GM12878 (cell line): ENCODE measurements at regions not wholly inside any gene's neighbourhood (a gene's known extent, or its start where the extent isn't known, plus 50 kb on each side); places are given as distances from the start of the nearest gene placed in this dataset.

Experiments used
- ATAC-seq: fragments of 200-7000 bp; cut with Tn5 transposase; 3 replicates; pipeline ENCODE4 v1.9.1; 2020; ENCODE audit warnings: mild to moderate bottlenecking, moderate library complexity
- BruUV-seq: library from RNA; stranded (reverse); fragments of 400-500 nt; replicated peaks from 2 replicates; lab custom pipeline; 2021; lab: Mats Ljungman, UMichigan
- CTCF ChIA-PET: fragments of 300-600 bp; sonication (Branson Sonifier 250); formaldehyde crosslinking; extraction: SDS; loops from one replicate; lab custom pipeline; 2021; ENCODE audit warnings: inconsistent platforms; lab: Yijun Ruan, JAX
- POLR2A ChIA-PET: fragments of 350-600 bp; formaldehyde crosslinking; extraction: SDS; loops from one replicate; lab custom pipeline; 2021; ENCODE audit warnings: inconsistent platforms; lab: Charles Lee
- RAD21 ChIA-PET: fragments of 300-600 bp; sonication (Branson Sonifier 250); formaldehyde crosslinking; loops from one replicate; lab custom pipeline; 2023; ENCODE audit warnings: antibody characterized with exemption; ENCODE audit not compliant: unreplicated experiment; lab: Charles Lee
- SMC1A ChIA-PET: fragments of 300-600 bp; sonication (Branson Sonifier 250); formaldehyde crosslinking; loops from one replicate; lab custom pipeline; 2023; ENCODE audit not compliant: unreplicated experiment, uncharacterized antibody; lab: Charles Lee
- DNase-seq: peaks from one replicate; pipeline ENCODE4 v3.0.0-alpha.2; 2011; ENCODE audit warnings: low read depth, low spot score
- FAIRE-seq: peaks from 3 replicates; lab custom pipeline; 2011; peaks lifted over from hg19 to GRCh38; lab: Jason Lieb, UNC
- H2AFZ ChIP-seq: 2 replicates; pipeline ENCODE4 v1.6.0; 2011; ENCODE audit warnings: low read depth, low read length, control low read depth; ENCODE audit not compliant: control insufficient read depth
- H3K27ac ChIP-seq: 2 replicates; pipeline ENCODE4 v1.5.1; 2011; ENCODE audit warnings: control low read depth; ENCODE audit not compliant: control insufficient read depth, insufficient read depth
- H3K27me3 ChIP-seq, 2 experiments: replicated peaks in 1 of 2; 2 replicates each; pipeline versions ENCODE4 v1.6.0 to v1.6.1; 2011; ENCODE audit warnings: low read length in 1 of 2; ENCODE audit not compliant: control insufficient read depth in 2 of 2, insufficient read depth in 2 of 2
- H3K36me3 ChIP-seq, 2 experiments: 2 replicates each; pipeline ENCODE4 v1.5.1; 2011; ENCODE audit warnings: low read length in 1 of 2; ENCODE audit not compliant: control insufficient read depth in 2 of 2, insufficient read depth in 2 of 2
- H3K4me1 ChIP-seq: 2 replicates; pipeline ENCODE4 v1.6.1; 2011; ENCODE audit warnings: mild to moderate bottlenecking, low read length, moderate library complexity, mixed read lengths; ENCODE audit not compliant: control insufficient read depth, insufficient read depth
- H3K4me2 ChIP-seq: 2 replicates; pipeline ENCODE4 v1.6.0; 2011; ENCODE audit warnings: control low read depth; ENCODE audit not compliant: control insufficient read depth, insufficient read depth
- H3K4me3 ChIP-seq: fragments of 200-600 bp; sonication (generic); 2 replicates; pipeline ENCODE4 v1.5.1; 2016
- H3K79me2 ChIP-seq: 2 replicates; pipeline ENCODE4 v1.6.0; 2011; ENCODE audit warnings: low read length; ENCODE audit not compliant: control insufficient read depth, insufficient read depth
- H3K9ac ChIP-seq: 2 replicates; pipeline ENCODE4 v1.8.0; 2011; ENCODE audit warnings: low read length, control low read depth, mixed read lengths; ENCODE audit not compliant: control insufficient read depth, insufficient read depth
- H3K9me3 ChIP-seq: replicated peaks from 3 replicates; pipeline ENCODE4 v1.5.1; 2011; ENCODE audit warnings: mild to moderate bottlenecking, low read length; ENCODE audit not compliant: control insufficient read depth, insufficient read depth
- H4K20me1 ChIP-seq: 2 replicates; pipeline ENCODE4 v1.6.0; 2011; ENCODE audit not compliant: control insufficient read depth, insufficient read depth
- EGR1 ChIP-seq, 2 experiments: IDR thresholded peaks; 1 replicate in 1 of 2; 2 replicates in 1 of 2; pipeline ENCODE4 v1.6.1; 2011 to 2012; ENCODE audit warnings: low read depth in 2 of 2, low read length in 2 of 2, borderline replicate concordance in 1 of 2, mild to moderate bottlenecking in 1 of 2, moderate library complexity in 1 of 2
- FOXM1 ChIP-seq: IDR thresholded peaks from 2 replicates; pipeline ENCODE4 v1.6.1; 2012; ENCODE audit warnings: low read depth, mild to moderate bottlenecking, inconsistent platforms, low read length, moderate library complexity
- IKZF1 ChIP-seq: fragments of 450-650 bp; conservative IDR thresholded peaks from 2 replicates; pipeline ENCODE4 v1.6.1; 2017; ENCODE audit warnings: antibody characterized with exemption, mild to moderate bottlenecking
- MEF2B ChIP-seq: fragments of 450-650 bp; IDR thresholded peaks from 2 replicates; pipeline ENCODE4 v1.6.1; 2018; ENCODE audit warnings: mild to moderate bottlenecking, moderate library complexity; ENCODE audit not compliant: partially characterized antibody, poor library complexity, severe bottlenecking
- NBN ChIP-seq: fragments of 450-650 bp; IDR thresholded peaks from 2 replicates; pipeline ENCODE4 v1.6.1; 2016
- NFXL1 ChIP-seq: fragments of 450-650 bp; IDR thresholded peaks from 2 replicates; pipeline ENCODE4 v1.6.1; 2017; ENCODE audit warnings: antibody characterized with exemption, mild to moderate bottlenecking, borderline replicate concordance
- ZNF217 ChIP-seq: fragments of 450-650 bp; IDR thresholded peaks from 2 replicates; pipeline ENCODE4 v1.6.1; 2017; ENCODE audit warnings: antibody characterized with exemption, mild to moderate bottlenecking
- WGBS: methylation state at CpG from one replicate; pipeline ENCODE4 v1.1.6; 2016; ENCODE audit warnings: low lambda C conversion rate; ENCODE audit not compliant: insufficient replicate concordance, insufficient coverage; ENCODE audit errors: missing lambda C conversion rate; 5-methylcytosine and 5-hydroxymethylcytosine counted together
- in situ Hi-C: fragments of 300-500 bp; cut with MboI; formaldehyde crosslinking; loops from 9 replicates; pipeline ENCODE4 v1.14.3; 2018; ENCODE audit warnings: mixed read lengths
- intact Hi-C: fragments of 100-400 bp; cut with micrococcal nuclease; formaldehyde crosslinking; loops from one replicate; pipeline ENCODE4 v1.14.2; 2022; ENCODE audit not compliant: unreplicated experiment
- TF ChIP-seq, protein P1 (sequence below): fragments of 450-650 bp; formaldehyde crosslinking; IDR thresholded peaks from 2 replicates; pipeline ENCODE4 v1.4.0; 2022; ENCODE audit warnings: mild to moderate bottlenecking, moderate library complexity
- TF ChIP-seq, protein P2 (sequence below): IDR thresholded peaks from 2 replicates; pipeline ENCODE4 v1.6.1; 2011; ENCODE audit warnings: borderline replicate concordance, low read depth, mild to moderate bottlenecking, moderate library complexity, mixed read lengths, low read length; ENCODE audit not compliant: insufficient read depth; ENCODE audit errors: extremely low read length
- TF ChIP-seq, protein P3 (sequence below): IDR thresholded peaks from 2 replicates; pipeline ENCODE4 v1.6.1; 2011; ENCODE audit warnings: low read depth, low read length, improper control_type of control experiment, borderline replicate concordance

DNA sequence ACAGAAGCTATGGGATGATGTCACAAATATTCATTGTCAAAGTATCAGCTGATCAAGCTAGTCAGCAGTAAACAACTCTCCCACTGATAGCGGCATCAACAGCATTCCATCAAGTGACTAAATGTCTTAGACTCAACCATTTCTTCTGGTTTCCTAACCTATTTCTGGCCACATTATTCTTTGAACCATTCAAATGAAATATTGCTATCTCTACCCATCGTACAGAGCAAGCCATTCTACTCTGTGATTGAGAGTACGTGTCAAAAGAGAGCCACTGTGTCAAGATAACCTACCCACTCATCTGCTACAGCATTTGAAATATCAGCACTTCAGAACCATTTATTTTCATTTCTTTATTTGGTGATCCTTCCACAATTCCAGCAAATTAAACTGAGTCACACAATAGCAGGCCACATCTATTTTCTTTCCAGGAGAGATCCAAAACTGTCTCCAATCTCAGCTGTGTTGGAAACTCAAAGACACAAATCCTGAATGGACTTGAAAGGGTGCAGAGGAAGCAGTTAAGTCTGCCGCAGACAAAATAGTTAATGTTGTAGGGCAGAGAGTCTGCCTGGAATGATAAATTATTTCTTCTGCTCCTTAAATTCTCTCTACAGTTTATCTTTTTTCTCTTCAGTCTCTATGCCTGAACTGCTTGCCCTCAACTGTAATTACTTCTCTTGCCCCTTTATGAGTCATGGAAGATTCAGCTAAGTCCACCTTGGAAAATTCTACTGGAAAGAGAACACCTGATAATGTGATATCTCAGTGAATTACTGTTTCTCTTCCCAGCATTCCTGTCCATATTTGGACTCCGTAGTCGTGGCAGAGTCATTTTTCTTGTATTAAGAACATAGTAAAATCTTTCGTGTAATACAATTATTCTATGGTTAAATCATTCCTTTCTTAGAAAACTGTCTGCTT, 364.8 kb downstream of the PDGFC start:
- no peak for TF ChIP-seq NFXL1
- FAIRE-seq (no peak), DNase-seq (no peak), ATAC-seq (no peak)
- CTCF ChIA-PET, result no interaction called here
- in situ Hi-C loops, result no loop called here
- Histone ChIP-seq H3K4me2 (no peak overlapping the region), H2AFZ (no peak overlapping the region), H3K27me3 (no peaks in the 10 kb centered on the region), H3K4me1 (no peaks in the 10 kb centered on the region), H3K27ac (no peak overlapping the region), H4K20me1 (no peaks in the 10 kb centered on the region), H3K79me2 (no peaks in the 10 kb centered on the region), H3K4me3 (no peak overlapping the region), H3K9ac (no peak overlapping the region), H3K9me3 (no peaks in the 10 kb centered on the region), H3K36me3 (no peaks in the 10 kb centered on the region)
- 25% methylated on average over 7 of the region's 7 CpGs for WGBS
- RAD21 ChIA-PET, result no interaction called here
- POLR2A ChIA-PET, result no interaction called here
- intact Hi-C loops, result no loop called here
- SMC1A ChIA-PET, result interaction anchor here (0.8 kb wide), 1 partner anchor 12 kb away, joined by 3 read pairs; no protein-coding TSS in a partner anchor
- no TSS peak for BruUV-seq

DNA sequence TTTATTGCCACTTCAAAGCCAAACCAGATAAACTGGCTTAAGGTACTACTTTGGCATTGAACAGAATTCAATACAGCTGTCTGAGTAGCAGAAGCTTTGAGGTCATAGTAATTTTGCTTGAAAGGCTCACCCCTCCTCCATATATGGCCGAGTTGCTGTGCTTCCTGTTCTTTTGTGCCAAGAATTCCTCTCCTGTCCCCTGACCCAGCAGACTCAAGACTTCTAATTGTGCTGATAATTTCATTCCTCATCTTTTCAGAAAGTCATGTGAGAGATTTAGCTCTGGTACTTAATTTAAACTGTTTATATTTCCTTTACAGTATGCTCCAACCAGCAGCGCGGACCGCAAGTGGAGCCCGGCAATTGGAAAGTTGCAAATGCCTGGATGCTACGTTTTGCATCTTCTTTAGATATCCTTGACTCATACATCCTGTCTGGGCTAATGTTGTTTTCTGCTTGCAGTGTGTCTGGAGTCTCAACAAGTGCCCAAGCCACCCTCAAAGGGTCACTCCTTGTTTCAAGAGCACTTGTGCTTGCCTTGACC, 373.4 kb downstream of the PDGFC start:
- CTCF ChIA-PET, result interaction anchor here (1.2 kb wide), 1 partner anchor 122 kb away, joined by 3 read pairs; no protein-coding TSS in a partner anchor
- BruUV-seq, result no TSS peak
- Histone ChIP-seq H3K27me3 (no peaks in the 10 kb centered on the region), H3K27ac (no peak overlapping the region), H3K9ac (no peak overlapping the region), H3K79me2 (no peaks in the 10 kb centered on the region), H3K4me2 (no peak overlapping the region), H2AFZ (no peak overlapping the region), H3K4me1 (no peaks in the 10 kb centered on the region), H3K9me3 (no peaks in the 10 kb centered on the region), H4K20me1 (no peaks in the 10 kb centered on the region), H3K4me3 (no peak overlapping the region), H3K36me3 (no peaks in the 10 kb centered on the region)
- DNase-seq (no peak), FAIRE-seq (no peak), ATAC-seq (no peak)
- 65% methylated on average over 6 of the region's 6 CpGs for WGBS
- intact Hi-C loops (no loop called here), in situ Hi-C loops (no loop called here)
- RAD21 ChIA-PET, result no interaction called here
- SMC1A ChIA-PET, result interaction anchor here (0.9 kb wide), 1 partner anchor 10 kb away, joined by 3 read pairs; no protein-coding TSS in a partner anchor
- POLR2A ChIA-PET, result no interaction called here
- TF ChIP-seq, protein P1, sequence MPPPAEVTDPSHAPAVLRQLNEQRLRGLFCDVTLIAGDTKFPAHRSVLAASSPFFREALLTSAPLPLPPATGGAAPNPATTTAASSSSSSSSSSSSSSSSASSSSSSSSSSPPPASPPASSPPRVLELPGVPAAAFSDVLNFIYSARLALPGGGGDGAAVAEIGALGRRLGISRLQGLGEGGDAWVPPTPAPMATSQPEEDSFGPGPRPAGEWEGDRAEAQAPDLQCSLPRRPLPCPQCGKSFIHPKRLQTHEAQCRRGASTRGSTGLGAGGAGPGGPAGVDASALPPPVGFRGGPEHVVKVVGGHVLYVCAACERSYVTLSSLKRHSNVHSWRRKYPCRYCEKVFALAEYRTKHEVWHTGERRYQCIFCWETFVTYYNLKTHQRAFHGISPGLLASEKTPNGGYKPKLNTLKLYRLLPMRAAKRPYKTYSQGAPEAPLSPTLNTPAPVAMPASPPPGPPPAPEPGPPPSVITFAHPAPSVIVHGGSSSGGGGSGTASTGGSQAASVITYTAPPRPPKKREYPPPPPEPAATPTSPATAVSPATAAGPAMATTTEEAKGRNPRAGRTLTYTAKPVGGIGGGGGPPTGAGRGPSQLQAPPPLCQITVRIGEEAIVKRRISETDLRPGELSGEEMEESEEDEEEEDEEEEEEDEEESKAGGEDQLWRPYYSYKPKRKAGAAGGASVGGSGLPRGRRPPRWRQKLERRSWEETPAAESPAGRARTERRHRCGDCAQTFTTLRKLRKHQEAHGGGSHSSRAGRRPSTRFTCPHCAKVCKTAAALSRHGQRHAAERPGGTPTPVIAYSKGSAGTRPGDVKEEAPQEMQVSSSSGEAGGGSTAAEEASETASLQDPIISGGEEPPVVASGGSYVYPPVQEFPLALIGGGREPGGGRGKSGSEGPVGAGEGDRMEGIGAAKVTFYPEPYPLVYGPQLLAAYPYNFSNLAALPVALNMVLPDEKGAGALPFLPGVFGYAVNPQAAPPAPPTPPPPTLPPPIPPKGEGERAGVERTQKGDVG, result no peak
- TF ChIP-seq EGR1 (IDR thresholded peaks at IDR 0.05; ENCODE audit: borderline replicate concordance in 1 of 2, low read depth in 2 of 2, low read length in 2 of 2) (no peak), IKZF1 (no peak), FOXM1 (no peak), MEF2B (no peak), NBN (no peak), ZNF217 (no peak)
- TF ChIP-seq, protein P2, sequence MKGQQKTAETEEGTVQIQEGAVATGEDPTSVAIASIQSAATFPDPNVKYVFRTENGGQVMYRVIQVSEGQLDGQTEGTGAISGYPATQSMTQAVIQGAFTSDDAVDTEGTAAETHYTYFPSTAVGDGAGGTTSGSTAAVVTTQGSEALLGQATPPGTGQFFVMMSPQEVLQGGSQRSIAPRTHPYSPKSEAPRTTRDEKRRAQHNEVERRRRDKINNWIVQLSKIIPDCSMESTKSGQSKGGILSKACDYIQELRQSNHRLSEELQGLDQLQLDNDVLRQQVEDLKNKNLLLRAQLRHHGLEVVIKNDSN, result no peak
- TF ChIP-seq, protein P3, sequence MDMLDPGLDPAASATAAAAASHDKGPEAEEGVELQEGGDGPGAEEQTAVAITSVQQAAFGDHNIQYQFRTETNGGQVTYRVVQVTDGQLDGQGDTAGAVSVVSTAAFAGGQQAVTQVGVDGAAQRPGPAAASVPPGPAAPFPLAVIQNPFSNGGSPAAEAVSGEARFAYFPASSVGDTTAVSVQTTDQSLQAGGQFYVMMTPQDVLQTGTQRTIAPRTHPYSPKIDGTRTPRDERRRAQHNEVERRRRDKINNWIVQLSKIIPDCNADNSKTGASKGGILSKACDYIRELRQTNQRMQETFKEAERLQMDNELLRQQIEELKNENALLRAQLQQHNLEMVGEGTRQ, result no peak
